HG03095 (cell line): ENCODE measurements at regions not wholly inside any gene's neighbourhood (a gene's known extent, or its start where the extent isn't known, plus 50 kb on each side); places are given as distances from the start of the nearest gene placed in this dataset.

Experiments used
- ATAC-seq: cut with Tn5 transposase; IDR thresholded peaks from one replicate; pipeline ENCODE4 v1.9.1; 2021; ENCODE audit warnings: moderate library complexity; ENCODE audit not compliant: unreplicated experiment

- ATAC-seq, result no peak
These were observed 578.3 kb upstream of the FAT1 start for GRCh38 chr4:187301923-187302322.

GRCh38 chr4:187302457-187303150 lies 578.9 kb upstream of the FAT1 start:
- no peak for ATAC-seq

GRCh38 chr4:187304133-187304532 lies 580.5 kb upstream of the FAT1 start:
- ATAC-seq, result no peak

DNA sequence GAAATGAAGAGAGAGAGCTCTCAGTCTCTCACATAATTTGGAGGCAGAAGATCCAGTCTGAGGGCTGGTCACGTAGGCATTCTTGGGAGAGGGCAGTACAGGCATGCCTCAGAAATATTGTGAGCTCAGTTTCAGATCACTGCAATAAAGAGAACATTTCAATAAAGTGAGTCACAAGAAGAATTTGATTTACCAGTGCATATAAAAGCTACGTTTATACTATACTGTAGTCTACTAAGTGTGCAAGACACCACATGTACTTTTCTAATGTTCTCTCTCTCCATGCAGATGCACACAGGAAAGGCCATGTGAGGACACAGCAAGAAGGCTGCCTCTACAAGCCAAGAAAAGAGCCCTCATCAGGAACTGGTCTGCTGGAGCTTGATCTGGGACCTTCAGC lies 583.5 kb upstream of the FAT1 start:
- ATAC-seq, result no peak

DNA sequence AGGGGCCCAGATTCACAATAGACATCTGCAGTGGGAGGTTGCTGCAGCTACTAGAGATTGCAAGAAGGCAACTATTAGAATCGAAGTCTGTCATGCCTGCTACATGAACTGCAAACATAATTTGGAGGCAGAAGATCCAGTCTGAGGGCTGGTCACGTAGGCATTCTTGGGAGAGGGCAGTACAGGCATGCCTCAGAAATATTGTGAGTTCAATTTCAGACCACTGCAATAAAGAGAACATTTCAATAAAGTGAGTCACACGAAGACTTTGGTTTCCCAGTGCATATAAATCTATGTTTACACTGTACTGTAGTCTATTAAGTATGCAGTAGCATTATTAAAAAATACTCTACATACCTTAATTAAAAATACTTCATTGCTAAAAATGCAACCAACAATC lies 585.8 kb upstream of the FAT1 start:
- ATAC-seq, result no peak

GRCh38 chr4:187312299-187312698 lies 588.6 kb upstream of the FAT1 start:
- no peak for ATAC-seq

- no peak for ATAC-seq
These were observed 594.1 kb upstream of the FAT1 start for GRCh38 chr4:187317799-187318198.

GRCh38 chr4:187321711-187322110 lies 598.1 kb upstream of the FAT1 start:
- no peak for ATAC-seq

DNA sequence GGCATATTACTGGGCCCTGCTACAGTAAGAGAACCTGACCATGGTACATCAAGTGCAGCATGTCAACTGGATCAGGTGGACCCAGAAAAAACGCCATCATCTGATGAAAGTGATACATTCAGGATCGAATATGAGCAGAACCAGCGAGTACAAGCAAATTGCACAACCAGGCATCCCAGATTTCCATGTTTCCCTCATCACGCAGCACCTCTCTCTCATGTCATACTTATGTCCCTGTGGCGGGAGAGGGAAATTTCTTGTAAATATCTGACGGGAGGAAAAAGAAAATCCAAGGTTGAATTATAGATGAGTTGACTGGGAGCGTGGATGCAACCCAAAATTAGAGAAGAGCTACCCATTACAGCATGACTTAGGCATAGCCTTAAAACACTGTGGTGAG lies 608.5 kb upstream of the FAT1 start:
- no peak for ATAC-seq

GRCh38 chr4:187333151-187333550 lies 609.5 kb upstream of the FAT1 start:
- ATAC-seq, result no peak

- ATAC-seq, result no peak
These were observed 611.7 kb upstream of the FAT1 start for GRCh38 chr4:187335339-187335738.

GRCh38 chr4:187354740-187355139 lies 631.1 kb upstream of the FAT1 start:
- ATAC-seq, result no peak

GRCh38 chr4:187357045-187357643 lies 633.5 kb upstream of the FAT1 start:
- ATAC-seq, result no peak

DNA sequence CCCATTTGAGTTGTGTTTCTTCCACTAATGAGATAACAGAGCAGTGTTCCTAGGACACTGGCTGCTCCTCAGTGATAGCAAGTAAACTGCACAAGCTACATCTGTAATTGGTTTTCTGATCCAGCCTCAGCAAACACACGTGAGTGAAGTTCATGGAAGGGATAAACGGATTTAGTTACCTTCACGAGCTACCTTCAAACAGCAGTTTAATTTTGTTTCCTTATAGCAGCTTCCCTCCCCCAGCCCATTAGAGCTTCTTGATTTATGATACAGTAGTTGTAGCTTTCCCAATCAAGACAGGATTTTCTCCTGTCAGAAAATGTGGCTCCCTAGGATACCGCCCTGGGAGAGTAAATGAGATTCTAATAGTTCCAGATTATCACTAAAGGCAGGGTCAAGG lies 634.2 kb upstream of the FAT1 start:
- ATAC-seq, result no peak

DNA sequence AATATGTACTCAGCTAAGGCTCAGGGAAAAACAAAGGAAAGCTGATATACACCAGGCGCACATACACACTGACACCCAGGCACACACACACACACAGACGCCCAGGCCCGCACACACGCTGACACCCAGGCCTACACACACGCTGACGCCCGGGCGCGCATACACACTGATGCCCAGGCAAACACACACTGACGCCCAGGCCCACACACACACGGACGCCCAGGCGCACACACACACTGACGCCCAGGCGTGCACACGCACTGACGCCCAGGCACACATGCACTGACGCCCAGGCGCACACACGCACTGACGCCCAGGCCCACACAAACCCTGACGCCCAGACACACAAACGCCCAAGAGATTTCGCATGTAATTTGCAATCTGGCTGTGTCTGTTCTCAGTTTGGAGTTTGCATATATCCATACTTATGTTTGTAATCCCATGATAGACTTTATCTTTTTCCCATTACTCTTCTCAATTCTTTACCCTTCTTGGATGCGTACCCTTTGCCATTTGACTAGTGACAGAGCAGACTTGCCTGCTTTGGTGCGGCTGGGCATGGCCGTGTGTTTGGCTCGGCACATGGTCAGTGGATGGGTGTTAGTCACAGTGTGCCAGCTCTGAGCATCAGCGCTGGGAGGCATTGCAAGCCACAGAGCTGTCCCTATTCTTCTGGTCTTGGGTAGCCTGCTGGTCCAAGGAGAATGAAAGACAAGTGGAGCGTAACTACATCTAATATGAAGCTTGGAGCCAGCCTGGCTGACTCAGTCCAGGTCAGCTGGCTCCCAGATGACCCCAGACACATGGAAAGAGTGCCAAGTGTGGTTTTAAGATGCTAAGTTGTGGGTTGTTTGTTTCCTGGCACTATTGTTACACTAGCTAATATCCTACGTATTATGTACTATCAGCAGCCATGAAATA lies 632.4 kb upstream of the ZFP42 start:
- no peak for ATAC-seq

DNA sequence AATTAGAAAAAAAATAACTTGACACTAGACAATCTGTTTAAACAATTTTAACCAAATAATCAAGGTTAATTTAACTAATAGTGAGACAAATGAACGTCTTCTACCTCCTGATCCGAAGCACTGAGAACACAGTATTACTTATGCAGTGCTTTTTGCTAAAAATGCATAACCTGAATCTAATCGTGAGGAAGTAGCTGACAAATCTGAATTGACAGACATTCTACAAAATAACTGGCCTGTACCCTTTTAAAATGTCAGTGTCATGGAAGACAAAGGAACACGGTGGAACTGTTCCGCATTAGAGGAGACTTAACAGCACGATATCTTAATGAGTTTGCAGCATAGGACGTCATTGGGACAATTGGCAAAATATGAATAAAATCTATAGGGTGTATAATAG lies 631.2 kb upstream of the ZFP42 start:
- ATAC-seq, result no peak

GRCh38 chr4:187364851-187365250 lies 630.7 kb upstream of the ZFP42 start:
- ATAC-seq, result no peak

- no peak for ATAC-seq
These were observed 629.0 kb upstream of the ZFP42 start for GRCh38 chr4:187366530-187366929.

- no peak for ATAC-seq
These were observed 624.7 kb upstream of the ZFP42 start for GRCh38 chr4:187370918-187371317.

DNA sequence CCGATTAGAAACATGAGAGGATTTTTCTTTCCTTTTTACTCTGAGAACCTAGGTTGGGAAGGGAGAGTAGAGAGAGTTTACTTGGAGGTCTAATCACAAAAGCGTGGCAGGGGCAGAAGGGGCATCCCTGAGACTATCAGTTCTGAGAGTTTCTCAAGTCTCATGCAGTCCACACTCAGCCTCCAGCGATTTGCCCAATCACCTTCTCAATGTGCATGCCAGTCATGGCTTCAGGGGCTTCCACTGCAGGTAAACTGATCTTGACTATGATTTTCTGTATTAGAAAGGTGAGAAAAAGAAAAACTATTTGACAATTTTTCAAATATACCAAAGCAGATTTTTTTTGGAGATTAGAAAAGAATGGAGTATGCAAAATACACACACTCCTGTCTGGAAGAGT lies 617.1 kb upstream of the ZFP42 start:
- ATAC-seq, result no peak

- ATAC-seq, result no peak
These were observed 615.4 kb upstream of the ZFP42 start for GRCh38 chr4:187380181-187380581.

- ATAC-seq, result no peak
These were observed 612.4 kb upstream of the ZFP42 start for GRCh38 chr4:187383181-187383580.
